Tibial artery (tissue), 4 donors: ENCODE measurements at regions not wholly inside any gene's neighbourhood (a gene's known extent, or its start where the extent isn't known, plus 50 kb on each side); places are given as distances from the start of the nearest gene placed in this dataset.

ENCODE experiments used
- DNase-seq, 2 donors: peaks; one replicate each; pipeline ENCODE4 v3.0.0-alpha.2; 2019
- H3K27ac ChIP-seq, 2 donors: fragments of 200-600 bp; sonication (generic) in 1 of 2; 1 replicate in 1 of 2; 2 replicates in 1 of 2; pipeline ENCODE4 v1.5.1; 2018 to 2019; ENCODE audit warnings: mild to moderate bottlenecking in 1 of 2
- H3K27me3 ChIP-seq, 2 donors: fragments of 200-600 bp; sonication (generic) in 1 of 2; one replicate each; pipeline versions ENCODE4 v1.5.1 to v1.6.0; 2016 to 2019
- H3K36me3 ChIP-seq, 3 donors: fragments of 200-600 bp; sonication (generic) in 2 of 3; one replicate each; pipeline ENCODE4 v1.5.1; 2016 to 2019; ENCODE audit warnings: mild to moderate bottlenecking in 2 of 3
- H3K4me1 ChIP-seq, 4 donors: fragments of 200-600 bp; sonication (generic) in 2 of 4; 1 replicate in 3 of 4; 2 replicates in 1 of 4; pipeline ENCODE4 v1.5.1; 2016 to 2019
- H3K4me3 ChIP-seq, 2 donors: fragments of 200-600 bp; sonication (generic) in 1 of 2; 1 replicate in 1 of 2; 2 replicates in 1 of 2; pipeline ENCODE4 v1.5.1; 2018 to 2019; ENCODE audit warnings: mild to moderate bottlenecking in 2 of 2
- H3K9me3 ChIP-seq, 3 donors: fragments of 200-600 bp; sonication (generic) in 1 of 3; one replicate each; pipeline ENCODE4 v1.5.1; 2016 to 2019
- CTCF ChIP-seq, 2 experiments: fragments of 200-600 bp in 1 of 2; fragments of 450-650 bp in 1 of 2; IDR thresholded peaks; one replicate each; pipeline ENCODE4 v1.5.1; 2017 to 2019; ENCODE audit warnings: antibody characterized with exemption in 2 of 2, mild to moderate bottlenecking in 1 of 2, moderate library complexity in 1 of 2
- intact Hi-C: fragments of 100-400 bp; cut with DNase I; formaldehyde crosslinking; loops from one replicate; pipeline ENCODE4 v1.15.0; 2023; ENCODE audit warnings: low total_unique reads

GRCh38 chr5:7179364-7179763, 216.6 kb upstream of the ADCY2 start:
- intact Hi-C loops, result no loop called here
- no peak for TF ChIP-seq CTCF (IDR thresholded peaks at IDR 0.05)
- H3K4me1 ChIP-seq, result no peaks in the 10 kb centered on the region
- no peaks in the 10 kb centered on the region for H3K36me3 ChIP-seq
- no peaks in the 10 kb centered on the region for H3K9me3 ChIP-seq
- H3K4me3 ChIP-seq, result no peak overlapping the region
- no peak for DNase-seq
- no peaks in the 10 kb centered on the region for H3K27me3 ChIP-seq
- no peak overlapping the region for H3K27ac ChIP-seq

- Histone ChIP-seq H3K4me1 (no peaks in the 10 kb centered on the region), H3K9me3 (no peaks in the 10 kb centered on the region), H3K36me3 (no peaks in the 10 kb centered on the region), H3K27ac (no peak overlapping the region), H3K27me3 (no peaks in the 10 kb centered on the region), H3K4me3 (no peak overlapping the region)
- intact Hi-C loops, result no loop called here
- TF ChIP-seq CTCF (IDR thresholded peaks at IDR 0.05), result no peak
- no peak for DNase-seq
Measured at GRCh38 chr5:7181841-7182240, 214.1 kb upstream of the ADCY2 start.

- H3K9me3 ChIP-seq, result no peaks in the 10 kb centered on the region
- no peaks in the 10 kb centered on the region for H3K4me1 ChIP-seq
- intact Hi-C loops, result no loop called here
- no peak overlapping the region for H3K4me3 ChIP-seq
- no peak overlapping the region for H3K27ac ChIP-seq
- no peaks in the 10 kb centered on the region for H3K36me3 ChIP-seq
- no peaks in the 10 kb centered on the region for H3K27me3 ChIP-seq
- no peak for TF ChIP-seq CTCF (IDR thresholded peaks at IDR 0.05)
- DNase-seq, result no peak
Measured at GRCh38 chr5:7185742-7186141, 210.2 kb upstream of the ADCY2 start.

- TF ChIP-seq CTCF (IDR thresholded peaks at IDR 0.05), result no peak
- Histone ChIP-seq H3K4me3 (no peak overlapping the region), H3K27me3 (peaks cover 0 to under 1% of the 10 kb centered on the region in 2 donors), H3K36me3 (no peaks in the 10 kb centered on the region), H3K27ac (no peak overlapping the region), H3K4me1 (no peaks in the 10 kb centered on the region), H3K9me3 (no peaks in the 10 kb centered on the region)
- no peak for DNase-seq
- intact Hi-C loops, result no loop called here
Measured at GRCh38 chr5:7186818-7187217, 209.1 kb upstream of the ADCY2 start.

GRCh38 chr5:7190712-7191250, 205.2 kb upstream of the ADCY2 start:
- Histone ChIP-seq H3K4me1 (no peaks in the 10 kb centered on the region), H3K27me3 (peaks cover 0 to 8% of the 10 kb centered on the region in 2 donors), H3K36me3 (no peaks in the 10 kb centered on the region), H3K9me3 (no peaks in the 10 kb centered on the region), H3K27ac (no peak overlapping the region), H3K4me3 (no peak overlapping the region)
- no peak for DNase-seq
- intact Hi-C loops, result no loop called here
- TF ChIP-seq CTCF (IDR thresholded peaks at IDR 0.05), result no peak

- intact Hi-C loops, result no loop called here
- H3K4me1 ChIP-seq, result no peaks in the 10 kb centered on the region
Measured at GRCh38 chr5:7192016-7192415, 203.9 kb upstream of the ADCY2 start.

More at GRCh38 chr5:7192016-7192415, 203.9 kb upstream of the ADCY2 start:
- DNase-seq, result no peak
- TF ChIP-seq CTCF (IDR thresholded peaks at IDR 0.05), result no peak
- Histone ChIP-seq H3K27ac (no peak overlapping the region), H3K9me3 (no peaks in the 10 kb centered on the region), H3K27me3 (peaks cover 0 to 8% of the 10 kb centered on the region in 2 donors), H3K4me3 (no peak overlapping the region), H3K36me3 (no peaks in the 10 kb centered on the region)
